GM12875 (cell line): ENCODE measurements at regions not wholly inside any gene's neighbourhood (a gene's known extent, or its start where the extent isn't known, plus 50 kb on each side); places are given as distances from the start of the nearest gene placed in this dataset.

ENCODE experiments used
- H3K4me3 ChIP-seq: one replicate; pipeline ENCODE4 v1.5.1; 2011; ENCODE audit warnings: low read depth, low read length, control low read depth
- CTCF ChIP-seq: IDR thresholded peaks from 2 replicates; pipeline ENCODE4 v1.5.1; 2011; ENCODE audit warnings: low read depth, mild to moderate bottlenecking, control low read depth, inconsistent platforms, low read length, moderate library complexity, borderline replicate concordance; ENCODE audit not compliant: insufficient read depth

GRCh38 chrX:10854594-10854993 is 234.2 kb upstream of the MID1 start:
- H3K4me3 ChIP-seq, result no peak overlapping the region

GRCh38 chrX:10855845-10856244 is 235.5 kb upstream of the MID1 start:
- no peak for TF ChIP-seq CTCF

More at GRCh38 chrX:10854594-10854993, 234.2 kb upstream of the MID1 start:
- TF ChIP-seq CTCF, result no peak

GRCh38 chrX:10856797-10857196 is 236.4 kb upstream of the MID1 start:
- TF ChIP-seq CTCF, result no peak
- no peak overlapping the region for H3K4me3 ChIP-seq

More at GRCh38 chrX:10855845-10856244, 235.5 kb upstream of the MID1 start:
- no peak overlapping the region for H3K4me3 ChIP-seq

- no peak for TF ChIP-seq CTCF
- no peak overlapping the region for H3K4me3 ChIP-seq
Measured at GRCh38 chrX:10859353-10859752, 239.0 kb upstream of the MID1 start.

GRCh38 chrX:10875995-10876394 is 235.1 kb upstream of the HCCS start:
- no peak for TF ChIP-seq CTCF
- no peak overlapping the region for H3K4me3 ChIP-seq

GRCh38 chrX:10882484-10882883 is 228.6 kb upstream of the HCCS start:
- H3K4me3 ChIP-seq, result no peak overlapping the region
- TF ChIP-seq CTCF, result no peak

GRCh38 chrX:10884246-10884645 is 226.9 kb upstream of the HCCS start:
- no peak overlapping the region for H3K4me3 ChIP-seq
- TF ChIP-seq CTCF, result no peak
